ENCODE measurements at regions not wholly inside any gene's neighbourhood (a gene's known extent, or its start where the extent isn't known, plus 50 kb on each side); places are given as distances from the start of the nearest gene placed in this dataset.

- TF ChIP-seq POLR2A (IDR thresholded peaks at IDR 0.05; ENCODE audit: low read length) (no peak), GATA1 (IDR thresholded peaks at IDR 0.05; ENCODE audit: low read depth, low read length) (no peak)
These were observed 692.8 kb upstream of the TENM3 start for GRCh38 chr4:181550381-181550780.

Data from erythroblast (primary cell).